Upper lobe of right lung (tissue), 1 donor: ENCODE measurements at regions not wholly inside any gene's neighbourhood (a gene's known extent, or its start where the extent isn't known, plus 50 kb on each side); places are given as distances from the start of the nearest gene placed in this dataset.

ENCODE experiments used
- ATAC-seq: fragments of 200-7000 bp; cut with Tn5 transposase; one replicate; pipeline ENCODE4 v1.9.1; 2020; ENCODE audit warnings: mild to moderate bottlenecking, moderate library complexity
- DNase-seq: peaks from one replicate; pipeline ENCODE4 v3.0.0-alpha.2; 2020
- H3K27ac ChIP-seq: fragments of 200-600 bp; one replicate; pipeline ENCODE4 v1.8.0; 2022
- H3K27me3 ChIP-seq: fragments of 200-600 bp; one replicate; pipeline ENCODE4 v1.8.0; 2022; ENCODE audit warnings: mild to moderate bottlenecking
- H3K36me3 ChIP-seq: fragments of 200-600 bp; one replicate; pipeline ENCODE4 v1.8.0; 2022
- H3K4me1 ChIP-seq: fragments of 200-600 bp; one replicate; pipeline ENCODE4 v1.8.0; 2022
- H3K4me3 ChIP-seq: fragments of 200-600 bp; one replicate; pipeline ENCODE4 v1.8.0; 2022; ENCODE audit warnings: mild to moderate bottlenecking
- H3K9me3 ChIP-seq: fragments of 200-600 bp; one replicate; pipeline ENCODE4 v1.8.0; 2022
- CTCF ChIP-seq: fragments of 200-600 bp; IDR thresholded peaks from one replicate; pipeline ENCODE4 v1.8.0; 2022; ENCODE audit warnings: antibody characterized with exemption
- intact Hi-C: fragments of 100-400 bp; cut with DNase I; formaldehyde crosslinking; loops from one replicate; pipeline ENCODE4 v1.11.0; 2022
- donor health status: DM: no; HTN: yes; CAD: no; lungs with severe emphysema.

DNA sequence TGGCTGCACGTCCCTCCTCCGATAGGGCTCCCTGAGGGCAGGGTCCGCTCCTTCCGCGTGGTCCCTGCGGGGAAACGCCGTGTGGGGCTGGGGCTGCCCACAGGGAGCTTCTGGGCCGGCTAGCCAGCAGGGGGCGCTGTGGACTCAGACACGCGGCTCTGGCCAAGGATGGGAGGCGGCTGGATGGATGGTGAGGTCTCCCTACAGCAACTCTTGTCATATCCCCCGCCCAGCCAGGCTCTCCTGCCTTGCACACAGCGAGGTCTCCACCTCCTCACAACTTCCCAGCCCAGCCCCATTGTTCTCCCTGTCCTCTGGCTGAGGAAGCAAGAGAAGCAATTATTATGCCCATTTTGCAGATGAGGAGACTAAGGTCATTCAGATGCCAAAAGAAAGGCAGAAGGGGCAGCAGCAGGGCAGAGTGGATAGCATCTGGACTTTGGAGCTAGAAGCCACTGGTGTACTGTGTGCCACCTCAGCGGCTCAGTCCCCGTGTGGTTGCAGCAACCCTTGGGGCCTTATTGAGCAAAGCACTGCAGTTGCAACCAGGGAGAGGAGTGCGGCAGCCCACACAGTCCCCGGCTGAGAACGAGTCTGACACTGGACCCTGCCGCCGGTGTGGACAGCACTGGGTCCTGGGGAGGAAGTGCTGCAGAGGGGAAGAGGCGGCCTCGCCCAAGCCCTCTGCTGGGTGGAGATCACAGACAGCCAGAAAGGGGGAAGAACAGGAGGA lies 99.0 kb downstream of the ZFP36L2 start:
- Histone ChIP-seq H3K4me1 (peaks cover 39% of the 10 kb centered on the region), H3K27me3 (no peaks in the 10 kb centered on the region), H3K4me3 (no peak overlapping the region), H3K9me3 (no peaks in the 10 kb centered on the region), H3K27ac (peak overlapping the region; percentile 86), H3K36me3 (no peaks in the 10 kb centered on the region)
- intact Hi-C loops = no loop called here
- ATAC-seq = peak; percentile 74
- peak; percentile 71 for TF ChIP-seq CTCF
- DNase-seq = peak; percentile 91

- ATAC-seq = no peak
- intact Hi-C loops = no loop called here
- no peaks in the 10 kb centered on the region for H3K27me3 ChIP-seq
- DNase-seq = no peak
- no peak for TF ChIP-seq CTCF
- no peaks in the 10 kb centered on the region for H3K36me3 ChIP-seq
- no peaks in the 10 kb centered on the region for H3K9me3 ChIP-seq
- no peak overlapping the region for H3K4me3 ChIP-seq
- no peak overlapping the region for H3K27ac ChIP-seq
- peaks cover 34% of the 10 kb centered on the region for H3K4me1 ChIP-seq
Observed at GRCh38 chr2:43126817-43127207, 99.6 kb downstream of the ZFP36L2 start.

DNA sequence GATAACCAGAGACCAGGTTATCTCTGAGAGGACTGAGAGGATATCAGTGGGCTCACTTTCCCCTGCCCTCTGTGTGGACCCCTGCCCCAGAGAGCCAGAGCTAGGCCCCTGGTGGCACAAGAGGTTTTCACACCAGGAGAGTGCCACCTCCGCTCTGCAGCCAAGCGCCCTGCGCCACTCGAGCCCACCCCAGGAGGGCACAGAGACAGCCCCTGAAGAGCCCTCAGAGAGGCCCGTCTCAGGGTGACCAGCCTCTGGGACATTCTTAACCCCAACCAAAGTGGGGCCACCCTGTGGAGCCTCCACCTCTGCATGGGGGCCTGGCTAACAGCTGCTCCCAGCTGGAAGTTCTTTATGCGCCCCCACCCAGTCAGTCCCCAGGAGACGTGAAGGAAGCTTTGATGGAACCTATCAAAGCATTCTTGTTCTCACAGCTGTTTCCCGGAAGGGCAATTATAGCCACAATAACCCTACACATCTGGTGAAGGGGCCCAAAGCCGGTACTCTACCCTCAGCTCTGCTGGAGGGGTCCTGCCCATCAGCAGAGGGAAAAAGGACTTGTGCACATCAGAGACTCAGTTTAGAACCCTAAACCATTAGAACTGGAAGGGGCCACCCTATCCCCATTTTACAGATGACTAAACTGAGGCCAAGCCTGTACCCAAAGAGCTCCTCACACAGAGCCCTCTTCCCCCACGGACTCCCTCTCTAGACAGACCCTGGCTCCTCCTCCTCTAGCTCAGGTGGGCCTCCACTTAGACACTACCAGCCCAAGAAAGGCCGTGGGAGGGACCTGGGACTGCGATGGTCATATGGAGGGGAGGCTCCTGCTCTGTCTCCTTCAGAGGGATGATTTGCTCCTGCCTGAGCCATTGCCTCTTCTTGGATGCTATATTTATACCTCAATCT lies 101.1 kb downstream of the ZFP36L2 start:
- no peak for TF ChIP-seq CTCF
- Histone ChIP-seq H3K9me3 (no peaks in the 10 kb centered on the region), H3K27ac (no peak overlapping the region), H3K4me1 (peaks cover 19% of the 10 kb centered on the region), H3K4me3 (no peak overlapping the region), H3K36me3 (no peaks in the 10 kb centered on the region), H3K27me3 (no peaks in the 10 kb centered on the region)
- no peak for ATAC-seq
- intact Hi-C loops = no loop called here
- DNase-seq = peak; percentile 51

- TF ChIP-seq CTCF = no peak
- Histone ChIP-seq H3K36me3 (no peaks in the 10 kb centered on the region), H3K27ac (no peak overlapping the region), H3K4me3 (no peak overlapping the region), H3K27me3 (no peaks in the 10 kb centered on the region), H3K4me1 (peaks cover 13% of the 10 kb centered on the region), H3K9me3 (peaks cover 2% of the 10 kb centered on the region)
- ATAC-seq (no peak), DNase-seq (peak; percentile 54)
- intact Hi-C loops = no loop called here
Observed at GRCh38 chr2:43124687-43125057, 101.7 kb downstream of the ZFP36L2 start.

- DNase-seq (peak; percentile 53), ATAC-seq (no peak)
- peaks cover 8% of the 10 kb centered on the region for H3K4me1 ChIP-seq
- H3K36me3 ChIP-seq = no peaks in the 10 kb centered on the region
- intact Hi-C loops = no loop called here
- peaks cover 7% of the 10 kb centered on the region for H3K9me3 ChIP-seq
- H3K27ac ChIP-seq = no peak overlapping the region
- no peak overlapping the region for H3K4me3 ChIP-seq
- TF ChIP-seq CTCF = no peak
- H3K27me3 ChIP-seq = no peaks in the 10 kb centered on the region
Observed at GRCh38 chr2:43123981-43124686, 102.3 kb downstream of the ZFP36L2 start.
